ENCODE measurements at regions not wholly inside any gene's neighbourhood (a gene's known extent, or its start where the extent isn't known, plus 50 kb on each side); places are given as distances from the start of the nearest gene placed in this dataset.

GRCh38 chr14:61950340-61950739, 188.1 kb downstream of the SNAPC1 start:
- TF ChIP-seq MAZ (IDR thresholded peaks at IDR 0.05; ENCODE audit: borderline replicate concordance, low read depth, low read length), result no peak
- no peak for TF ChIP-seq MAZ (CRISPR knock-in tag; IDR thresholded peaks at IDR 0.05; ENCODE audit: low read depth)
- TF ChIP-seq MAFK (conservative IDR thresholded peaks at IDR 0.05 in 1 of 2, IDR thresholded peaks at IDR 0.05 in 1 of 2; ENCODE audit: low read length in 2 of 2), result no peak
- TF ChIP-seq TBX3 (IDR thresholded peaks at IDR 0.05; ENCODE audit: borderline replicate concordance), result no peak
- TF ChIP-seq ZNF335 (CRISPR knock-in tag; IDR thresholded peaks at IDR 0.05), result no peak
- TF ChIP-seq EZH2 (conservative IDR thresholded peaks at IDR 0.05; ENCODE audit: low read depth, low read length), result no peak
- no peak for TF ChIP-seq ZBTB20 (CRISPR knock-in tag; IDR thresholded peaks at IDR 0.05; ENCODE audit: borderline replicate concordance, low read depth)
- no peak for TF ChIP-seq POLR2A (IDR thresholded peaks at IDR 0.05; ENCODE audit: insufficient read depth in 1 of 2, low read depth in 2 of 2, low read length in 2 of 2)
- TF ChIP-seq CAMTA2 (CRISPR knock-in tag; IDR thresholded peaks at IDR 0.05; ENCODE audit: borderline replicate concordance), result no peak
- TF ChIP-seq NFATC3 (CRISPR knock-in tag; IDR thresholded peaks at IDR 0.05), result no peak
- TF ChIP-seq ATF3 (CRISPR knock-in tag; IDR thresholded peaks at IDR 0.05), result no peak
- TF ChIP-seq NR2C2 (CRISPR knock-in tag; IDR thresholded peaks at IDR 0.05; ENCODE audit: borderline replicate concordance), result no peak
- no peak for TF ChIP-seq CTCF (CRISPR knock-in tag; IDR thresholded peaks at IDR 0.05)
- TF ChIP-seq CEBPZ (IDR thresholded peaks at IDR 0.05; ENCODE audit: low read length), result no peak

Data from HepG2 (cell line).